ENCODE measurements at regions not wholly inside any gene's neighbourhood (a gene's known extent, or its start where the extent isn't known, plus 50 kb on each side); places are given as distances from the start of the nearest gene placed in this dataset.

DNA sequence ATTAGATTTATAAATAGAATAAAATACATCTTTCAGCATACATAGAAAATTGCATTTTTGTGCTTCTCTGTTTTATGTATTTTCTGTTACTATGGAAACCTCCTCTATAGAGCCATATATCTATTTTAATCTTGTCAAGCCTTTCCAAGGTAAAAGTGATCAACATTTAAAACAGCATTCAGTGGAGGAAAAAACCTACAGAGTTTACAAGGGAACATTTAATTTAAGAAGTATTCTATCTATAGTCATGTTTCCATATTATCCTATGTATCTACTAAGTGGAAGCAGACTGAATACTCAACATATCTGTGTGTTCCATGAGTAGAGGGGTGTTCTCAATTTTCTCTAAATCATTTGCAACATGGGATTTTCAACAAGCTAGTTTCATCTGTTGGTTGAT lies 791.4 kb downstream of the CDH18 start:
- no peaks in the 10 kb centered on the region for H3K36me3 ChIP-seq (ENCODE audit: control insufficient read depth, insufficient read depth, low read length)
- no peak overlapping the region for H3K4me3 Mint-ChIP-seq
- no peak overlapping the region for H3K27ac ChIP-seq (ENCODE audit: low read depth, low read length)
- TF ChIP-seq, protein P1, sequence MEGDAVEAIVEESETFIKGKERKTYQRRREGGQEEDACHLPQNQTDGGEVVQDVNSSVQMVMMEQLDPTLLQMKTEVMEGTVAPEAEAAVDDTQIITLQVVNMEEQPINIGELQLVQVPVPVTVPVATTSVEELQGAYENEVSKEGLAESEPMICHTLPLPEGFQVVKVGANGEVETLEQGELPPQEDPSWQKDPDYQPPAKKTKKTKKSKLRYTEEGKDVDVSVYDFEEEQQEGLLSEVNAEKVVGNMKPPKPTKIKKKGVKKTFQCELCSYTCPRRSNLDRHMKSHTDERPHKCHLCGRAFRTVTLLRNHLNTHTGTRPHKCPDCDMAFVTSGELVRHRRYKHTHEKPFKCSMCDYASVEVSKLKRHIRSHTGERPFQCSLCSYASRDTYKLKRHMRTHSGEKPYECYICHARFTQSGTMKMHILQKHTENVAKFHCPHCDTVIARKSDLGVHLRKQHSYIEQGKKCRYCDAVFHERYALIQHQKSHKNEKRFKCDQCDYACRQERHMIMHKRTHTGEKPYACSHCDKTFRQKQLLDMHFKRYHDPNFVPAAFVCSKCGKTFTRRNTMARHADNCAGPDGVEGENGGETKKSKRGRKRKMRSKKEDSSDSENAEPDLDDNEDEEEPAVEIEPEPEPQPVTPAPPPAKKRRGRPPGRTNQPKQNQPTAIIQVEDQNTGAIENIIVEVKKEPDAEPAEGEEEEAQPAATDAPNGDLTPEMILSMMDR (conservative IDR thresholded peaks at IDR 0.05), result no peak
- DNase-seq, result no peak
- no peaks in the 10 kb centered on the region for H3K27me3 ChIP-seq (ENCODE audit: control insufficient read depth, insufficient read depth, low read length, poor library complexity, severe bottlenecking)
- no peaks in the 10 kb centered on the region for H3K4me1 ChIP-seq (ENCODE audit: control insufficient read depth, insufficient read depth, low read length)
- H3K36me3 Mint-ChIP-seq (ENCODE audit: low read depth), result no peaks in the 10 kb centered on the region
- H3K9me3 ChIP-seq (ENCODE audit: control insufficient read depth, low read length), result no peaks in the 10 kb centered on the region
- no peak overlapping the region for H3K4me3 ChIP-seq (ENCODE audit: low read length)
- H3K4me1 Mint-ChIP-seq, result no peaks in the 10 kb centered on the region
- H3K9ac ChIP-seq (ENCODE audit: extremely low read depth, low read length, poor library complexity, severe bottlenecking), result no peak overlapping the region
- no peak overlapping the region for H3K27ac Mint-ChIP-seq
- H3K9me3 Mint-ChIP-seq, result no peaks in the 10 kb centered on the region
- no peaks in the 10 kb centered on the region for H3K27me3 Mint-ChIP-seq (ENCODE audit: insufficient read depth)

DNA sequence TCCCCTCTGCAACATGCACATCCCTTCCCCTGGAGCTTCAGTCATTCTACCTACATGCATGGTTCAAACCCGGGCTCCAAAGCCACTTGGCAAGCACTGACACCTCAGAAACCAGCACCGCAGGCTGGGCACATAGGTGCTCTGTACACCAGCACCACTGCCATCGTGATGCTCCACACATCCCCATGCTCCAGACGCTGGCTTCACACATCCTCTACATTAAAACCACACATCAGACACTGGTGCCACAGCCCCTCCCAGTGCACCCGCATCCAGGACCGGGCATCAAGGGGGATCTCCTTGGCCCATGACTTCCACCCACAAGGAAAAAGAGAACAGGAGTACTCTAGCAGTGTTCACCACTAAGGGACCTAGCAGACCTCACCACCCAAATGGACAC lies 787.7 kb downstream of the CDH18 start:
- DNase-seq, result no peak
- TF ChIP-seq, protein P1 (conservative IDR thresholded peaks at IDR 0.05), result no peak
- Histone ChIP-seq H3K4me1 (ENCODE audit: control insufficient read depth, insufficient read depth, low read length) (no peaks in the 10 kb centered on the region), H3K36me3 (ENCODE audit: control insufficient read depth, insufficient read depth, low read length) (no peaks in the 10 kb centered on the region), H3K27ac (ENCODE audit: low read depth, low read length) (no peak overlapping the region), H3K4me3 (ENCODE audit: low read length) (no peak overlapping the region), H3K27me3 (ENCODE audit: control insufficient read depth, insufficient read depth, low read length, poor library complexity, severe bottlenecking) (no peaks in the 10 kb centered on the region), H3K9me3 (ENCODE audit: control insufficient read depth, low read length) (no peaks in the 10 kb centered on the region), H3K9ac (ENCODE audit: extremely low read depth, low read length, poor library complexity, severe bottlenecking) (no peak overlapping the region)
- Mint-ChIP-seq H3K4me3 (no peak overlapping the region), H3K27me3 (ENCODE audit: insufficient read depth) (no peaks in the 10 kb centered on the region), H3K27ac (no peak overlapping the region), H3K36me3 (ENCODE audit: low read depth) (no peaks in the 10 kb centered on the region), H3K9me3 (no peaks in the 10 kb centered on the region), H3K4me1 (no peaks in the 10 kb centered on the region)
- 83 to 89% methylated on average over 1 to 6 of the region's 6 CpGs for WGBS, 2 experiments (ENCODE audit: insufficient coverage in 1 of 2, insufficient read length in 1 of 2)

DNA sequence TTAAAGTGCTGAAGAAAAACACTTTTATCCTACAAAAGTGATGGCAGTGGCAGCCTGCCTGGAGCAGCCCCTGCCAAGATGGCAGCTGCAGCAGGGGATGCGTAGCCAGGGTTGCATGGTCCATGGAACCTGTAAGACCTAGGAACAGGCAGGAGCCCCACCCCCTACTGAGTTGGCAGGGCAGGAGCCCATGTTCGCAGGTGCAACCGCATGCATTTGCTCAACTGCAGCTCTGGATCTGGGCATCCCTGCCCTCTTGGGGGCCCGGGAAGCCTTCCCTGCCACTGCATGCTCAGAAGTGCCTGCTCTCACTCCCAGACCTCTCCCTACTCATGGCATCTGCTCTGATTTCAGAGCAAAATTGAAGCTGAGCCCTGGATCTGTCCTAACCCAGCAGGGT lies 779.6 kb downstream of the CDH18 start:
- Mint-ChIP-seq H3K27me3 (ENCODE audit: insufficient read depth) (no peaks in the 10 kb centered on the region), H3K4me1 (no peaks in the 10 kb centered on the region)
- no peak for DNase-seq

More for the DNA sequence above, 779.6 kb downstream of the CDH18 start:
- no peak overlapping the region for H3K4me3 Mint-ChIP-seq
- H3K9ac ChIP-seq (ENCODE audit: extremely low read depth, low read length, poor library complexity, severe bottlenecking), result no peak overlapping the region
- H3K4me1 ChIP-seq (ENCODE audit: control insufficient read depth, insufficient read depth, low read length), result no peaks in the 10 kb centered on the region
- no peaks in the 10 kb centered on the region for H3K27me3 ChIP-seq (ENCODE audit: control insufficient read depth, insufficient read depth, low read length, poor library complexity, severe bottlenecking)
- H3K4me3 ChIP-seq (ENCODE audit: low read length), result no peak overlapping the region
- TF ChIP-seq, protein P1 (conservative IDR thresholded peaks at IDR 0.05), result no peak
- no peaks in the 10 kb centered on the region for H3K9me3 ChIP-seq (ENCODE audit: control insufficient read depth, low read length)
- H3K36me3 Mint-ChIP-seq (ENCODE audit: low read depth), result no peaks in the 10 kb centered on the region
- H3K27ac Mint-ChIP-seq, result no peak overlapping the region
- H3K27ac ChIP-seq (ENCODE audit: low read depth, low read length), result no peak overlapping the region
- H3K36me3 ChIP-seq (ENCODE audit: control insufficient read depth, insufficient read depth, low read length), result no peaks in the 10 kb centered on the region
- H3K9me3 Mint-ChIP-seq, result no peaks in the 10 kb centered on the region
- 80 to 92% methylated on average over 2 to 4 of the region's 4 CpGs for WGBS, 2 experiments (ENCODE audit: insufficient coverage in 1 of 2, insufficient read length in 1 of 2)

All from endodermal cell (in vitro differentiated cells).